H1 (cell line): ENCODE measurements at regions not wholly inside any gene's neighbourhood (a gene's known extent, or its start where the extent isn't known, plus 50 kb on each side); places are given as distances from the start of the nearest gene placed in this dataset.

Experiments
- CTCF ChIA-PET: fragments of 300-600 bp; sonication (Branson Sonifier 250); formaldehyde crosslinking; loops from one replicate; lab custom pipeline; 2021; ENCODE audit not compliant: partially characterized antibody; lab: Charles Lee
- POLR2A ChIA-PET: fragments of 300-600 bp; sonication (Branson Sonifier 250); formaldehyde crosslinking; loops from one replicate; lab custom pipeline; 2021; ENCODE audit warnings: inconsistent platforms; ENCODE audit not compliant: partially characterized antibody; lab: Charles Lee
- DNase-seq, 2 experiments: peaks; one replicate each; pipeline versions ENCODE4 v3.0.0 to v3.0.0-alpha.2; 2010 to 2022; ENCODE audit warnings: low spot score in 2 of 2, low read depth in 1 of 2, mixed read lengths in 1 of 2
- FAIRE-seq: peaks from 2 replicates; lab custom pipeline; 2011; peaks lifted over from hg19 to GRCh38; lab: Jason Lieb, UNC
- H2AFZ ChIP-seq: 2 replicates; pipeline ENCODE4 v1.8.1; 2012; ENCODE audit warnings: low read length, inconsistent platforms
- H2AK5ac ChIP-seq: 2 replicates; pipeline ENCODE4 v1.6.1; 2013; ENCODE audit warnings: low read depth, low read length
- H2BK120ac ChIP-seq: replicated peaks from 2 replicates; pipeline ENCODE3; 2013; ENCODE audit warnings: low read depth, low read length, inconsistent platforms
- H2BK12ac ChIP-seq: 2 replicates; pipeline ENCODE4 v1.6.1; 2013; ENCODE audit warnings: low read depth, low read length
- H2BK15ac ChIP-seq: 2 replicates; pipeline ENCODE4 v1.6.1; 2013; ENCODE audit warnings: low read length
- H2BK20ac ChIP-seq: 2 replicates; pipeline ENCODE4 v1.6.1; 2013; ENCODE audit warnings: low read length
- H2BK5ac ChIP-seq: 2 replicates; pipeline ENCODE4 v1.6.1; 2013; ENCODE audit warnings: low read depth, low read length
- H3K14ac ChIP-seq: 2 replicates; pipeline ENCODE4 v1.6.1; 2013; ENCODE audit warnings: inconsistent platforms; ENCODE audit not compliant: insufficient read length
- H3K18ac ChIP-seq: 2 replicates; pipeline ENCODE4 v1.6.1; 2013; ENCODE audit warnings: low read length; ENCODE audit errors: extremely low read depth
- H3K23ac ChIP-seq: 2 replicates; pipeline ENCODE4 v1.6.1; 2013; ENCODE audit warnings: inconsistent platforms; ENCODE audit not compliant: insufficient read length
- H3K23me2 ChIP-seq: 2 replicates; pipeline ENCODE4 v1.6.1; 2013; ENCODE audit warnings: low read depth, low read length
- H3K27ac ChIP-seq: 2 replicates; pipeline ENCODE4 v1.6.1; 2011; ENCODE audit warnings: low read depth, low read length, inconsistent platforms
- H3K27me3 ChIP-seq, 4 experiments: replicated peaks in 1 of 4; 1 replicate in 1 of 4; 2 replicates in 3 of 4; pipeline versions ENCODE4 v1.6.1 to v1.8.1; 2011 to 2013; ENCODE audit warnings: low read length in 3 of 4, mild to moderate bottlenecking in 3 of 4, inconsistent platforms in 2 of 4, mixed read lengths in 2 of 4, moderate library complexity in 1 of 4; ENCODE audit not compliant: control insufficient read depth in 3 of 4, insufficient read depth in 3 of 4; ENCODE audit errors: extremely low read depth in 1 of 4
- H3K36me3 ChIP-seq, 4 experiments: 2 replicates each; pipeline versions ENCODE4 v1.6.1 to v1.8.1; 2011 to 2013; ENCODE audit warnings: mild to moderate bottlenecking in 4 of 4, low read length in 3 of 4, moderate library complexity in 2 of 4, control low read depth in 1 of 4, inconsistent platforms in 1 of 4; ENCODE audit not compliant: insufficient read depth in 4 of 4, control insufficient read depth in 2 of 4
- H3K4ac ChIP-seq: replicated peaks from 2 replicates; pipeline ENCODE3; 2013; ENCODE audit warnings: low read length, low read depth, mixed read lengths, inconsistent platforms; ENCODE audit not compliant: insufficient read length
- H3K4me1 ChIP-seq, 4 experiments: replicated peaks in 1 of 4; 1 replicate in 1 of 4; 2 replicates in 3 of 4; pipeline versions ENCODE4 v1.6.1 to v1.8.1; 2011 to 2013; ENCODE audit warnings: low read length in 3 of 4, inconsistent platforms in 2 of 4, mixed read lengths in 1 of 4; ENCODE audit not compliant: insufficient read depth in 4 of 4, control insufficient read depth in 3 of 4
- H3K4me2 ChIP-seq, 2 experiments: 2 replicates each; pipeline versions ENCODE4 v1.6.1 to v1.8.1; 2011 to 2013; ENCODE audit warnings: low read depth in 2 of 2, low read length in 2 of 2, control low read depth in 1 of 2, inconsistent platforms in 1 of 2, mild to moderate bottlenecking in 1 of 2; ENCODE audit not compliant: insufficient read depth in 1 of 2
- H3K4me3 ChIP-seq, 4 experiments: fragments of 200-600, 300-600 bp in 1 of 4; sonication (generic), shearing (Covaris generic), sonication (Bioruptor Twin) in 1 of 4; 2 replicates each; pipeline versions ENCODE4 v1.5.1 to v1.8.1; 2011 to 2016; ENCODE audit warnings: low read length in 4 of 4, low read depth in 3 of 4, control low read depth in 2 of 4, inconsistent platforms in 2 of 4, mild to moderate bottlenecking in 2 of 4, mixed read lengths in 1 of 4, moderate library complexity in 1 of 4; ENCODE audit not compliant: insufficient read depth in 2 of 4; ENCODE audit errors: extremely low read depth in 1 of 4
- H3K56ac ChIP-seq: replicated peaks from 2 replicates; pipeline ENCODE3; 2013; ENCODE audit warnings: low read depth, mild to moderate bottlenecking, mixed read lengths, low read length, inconsistent platforms; ENCODE audit not compliant: insufficient read length
- H3K79me1 ChIP-seq: 2 replicates; pipeline ENCODE4 v1.6.1; 2013; ENCODE audit warnings: low read depth, low read length, control low read depth
- H3K79me2 ChIP-seq, 2 experiments: 2 replicates each; pipeline versions ENCODE4 v1.6.1 to v1.8.1; 2012 to 2013; ENCODE audit warnings: low read length in 2 of 2, mild to moderate bottlenecking in 2 of 2, inconsistent platforms in 1 of 2; ENCODE audit not compliant: insufficient read depth in 2 of 2, control insufficient read depth in 1 of 2
- H3K9ac ChIP-seq, 4 experiments: replicated peaks in 1 of 4; 1 replicate in 1 of 4; 2 replicates in 3 of 4; pipeline versions ENCODE4 v1.6.1 to v1.8.1; 2011 to 2013; ENCODE audit warnings: low read depth in 3 of 4, low read length in 3 of 4, control low read depth in 2 of 4, mild to moderate bottlenecking in 2 of 4, moderate library complexity in 2 of 4, inconsistent platforms in 1 of 4; ENCODE audit errors: extremely low read depth in 1 of 4
- H3K9me3 ChIP-seq, 2 experiments: 2 replicates each; pipeline versions ENCODE4 v1.6.1 to v1.8.1; 2012 to 2013; ENCODE audit warnings: mild to moderate bottlenecking in 2 of 2, moderate library complexity in 2 of 2, control low read depth in 1 of 2, inconsistent platforms in 1 of 2, low read depth in 1 of 2, low read length in 1 of 2, mixed read lengths in 1 of 2; ENCODE audit not compliant: insufficient read depth in 2 of 2
- H4K20me1 ChIP-seq, 2 experiments: replicated peaks in 1 of 2; 2 replicates each; pipeline versions ENCODE3 to v1.8.1; 2011 to 2013; ENCODE audit warnings: inconsistent platforms in 2 of 2, low read length in 2 of 2, mild to moderate bottlenecking in 1 of 2; ENCODE audit not compliant: insufficient read depth in 2 of 2, control insufficient read depth in 1 of 2
- H4K5ac ChIP-seq: 2 replicates; pipeline ENCODE4 v1.6.1; 2013; ENCODE audit warnings: low read length, low read depth, mixed read lengths, inconsistent platforms; ENCODE audit not compliant: insufficient read length
- H4K8ac ChIP-seq: 2 replicates; pipeline ENCODE4 v1.8.0; 2013; ENCODE audit warnings: mild to moderate bottlenecking, moderate library complexity, low read length, inconsistent platforms; ENCODE audit not compliant: insufficient read depth; ENCODE audit errors: extremely low read depth
- H4K91ac ChIP-seq: replicated peaks from 2 replicates; pipeline ENCODE3; 2013; ENCODE audit warnings: low read length, mixed read lengths, inconsistent platforms; ENCODE audit not compliant: insufficient read length
- ASH2L ChIP-seq: fragments of 200-600, 300-600 bp; sonication (generic); IDR thresholded peaks from one replicate; pipeline ENCODE4 v1.7.1; 2017; ENCODE audit warnings: low read length
- BACH1 ChIP-seq: IDR thresholded peaks from 2 replicates; pipeline ENCODE4 v1.6.1; 2012; ENCODE audit warnings: low read length, improper control_type of control experiment
- CHD1 ChIP-seq: IDR thresholded peaks from 2 replicates; pipeline ENCODE4 v1.6.1; 2012; ENCODE audit warnings: low read depth, low read length, improper control_type of control experiment
- CREB1 ChIP-seq: IDR thresholded peaks from 2 replicates; pipeline ENCODE4 v1.6.1; 2012; ENCODE audit warnings: inconsistent platforms
- EP300 ChIP-seq, 2 experiments: IDR thresholded peaks; 1 replicate in 1 of 2; 2 replicates in 1 of 2; pipeline ENCODE4 v1.6.1; 2011 to 2012; ENCODE audit warnings: low read depth in 2 of 2, low read length in 2 of 2, mild to moderate bottlenecking in 2 of 2, borderline replicate concordance in 1 of 2, inconsistent platforms in 1 of 2, moderate library complexity in 1 of 2
- GTF2F1 ChIP-seq: IDR thresholded peaks from 2 replicates; pipeline ENCODE4 v1.6.1; 2012; ENCODE audit warnings: low read depth, low read length, improper control_type of control experiment, borderline replicate concordance
- KDM4A ChIP-seq: IDR thresholded peaks from one replicate; pipeline ENCODE4 v1.7.1; 2012; ENCODE audit warnings: low read depth, mild to moderate bottlenecking, moderate library complexity, low read length, inconsistent platforms; ENCODE audit not compliant: severe bottlenecking
- NRF1 ChIP-seq: IDR thresholded peaks from 2 replicates; pipeline ENCODE4 v1.6.1; 2011; ENCODE audit warnings: mild to moderate bottlenecking, low read depth, low read length, improper control_type of control experiment
- RBBP5 ChIP-seq: IDR thresholded peaks from 2 replicates; pipeline ENCODE4 v1.7.1; 2012; ENCODE audit warnings: low read depth, mild to moderate bottlenecking, inconsistent platforms, low read length, moderate library complexity, borderline replicate concordance
- RXRA ChIP-seq: IDR thresholded peaks from 2 replicates; pipeline ENCODE4 v1.6.1; 2011; ENCODE audit warnings: low read depth, mild to moderate bottlenecking, low read length, moderate library complexity; ENCODE audit not compliant: insufficient read depth
- SIX5 ChIP-seq: IDR thresholded peaks from 2 replicates; pipeline ENCODE4 v1.6.1; 2011; ENCODE audit warnings: mild to moderate bottlenecking, low read depth, low read length
- SP1 ChIP-seq: IDR thresholded peaks from 2 replicates; pipeline ENCODE4 v1.6.1; 2011; ENCODE audit warnings: low read depth, low read length
- SP4 ChIP-seq: IDR thresholded peaks from 2 replicates; pipeline ENCODE4 v1.6.1; 2012; ENCODE audit warnings: low read length, inconsistent platforms
- TBP ChIP-seq: IDR thresholded peaks from 2 replicates; pipeline ENCODE4 v1.6.1; 2011; ENCODE audit warnings: low read depth, low read length, improper control_type of control experiment
- TEAD4 ChIP-seq: IDR thresholded peaks from 2 replicates; pipeline ENCODE4 v1.6.1; 2012; ENCODE audit warnings: low read depth, low read length, inconsistent platforms, mixed read lengths
- WGBS, 2 experiments: shearing (Covaris generic) in 1 of 2; methylation state at CpG; one replicate each; pipeline versions ENCODE4 v1.1.6 to v1.1.7; 2013 to 2015; ENCODE audit warnings: low lambda C conversion rate in 2 of 2, mixed read lengths in 2 of 2, inconsistent platforms in 1 of 2, low coverage in 1 of 2, missing lambda C conversion rate in 1 of 2; ENCODE audit not compliant: insufficient replicate concordance in 2 of 2, insufficient coverage in 1 of 2, insufficient read length in 1 of 2; ENCODE audit errors: extremely low coverage in 1 of 2, missing lambda C conversion rate in 1 of 2; 5-methylcytosine and 5-hydroxymethylcytosine counted together

GRCh38 chr1:90346349-90346748, 351.4 kb downstream of the ZNF326 start:
- no peak overlapping the region for H2BK20ac ChIP-seq
- no peaks in the 10 kb centered on the region for H3K79me1 ChIP-seq
- no peak overlapping the region for H3K4ac ChIP-seq
- no peak overlapping the region for H3K27ac ChIP-seq
- H2BK120ac ChIP-seq: no peak overlapping the region
- no peaks in the 10 kb centered on the region for H3K23me2 ChIP-seq
- H4K91ac ChIP-seq: no peak overlapping the region
- no peaks in the 10 kb centered on the region for H3K36me3 ChIP-seq
- ChIA-PET POLR2A (no interaction called here), CTCF (interaction anchor here (0.8 to 1.6 kb wide), 3 partner anchors 9 to 213 kb away, joined by 3 to 5 read pairs (median 3); no protein-coding TSS in a partner anchor)
- no peak overlapping the region for H3K56ac ChIP-seq
- H4K20me1 ChIP-seq: no peaks in the 10 kb centered on the region
- no peak overlapping the region for H2AK5ac ChIP-seq
- TF ChIP-seq RXRA (no peak), KDM4A (no peak), CHD1 (no peak), TEAD4 (no peak), SP1 (no peak), GTF2F1 (no peak), ASH2L (no peak), TBP (no peak), RBBP5 (no peak), EP300 (IDR thresholded peaks at IDR 0.05; ENCODE audit: borderline replicate concordance in 1 of 2, low read depth in 2 of 2, low read length in 2 of 2) (no peak), SIX5 (no peak), CREB1 (no peak), BACH1 (no peak), SP4 (no peak), NRF1 (no peak)
- no peak overlapping the region for H2AFZ ChIP-seq
- no peak overlapping the region for H2BK15ac ChIP-seq
- H3K14ac ChIP-seq: no peak overlapping the region
- no peak overlapping the region for H3K23ac ChIP-seq
- H3K4me3 ChIP-seq: no peak overlapping the region
- no peak for DNase-seq
- no peak overlapping the region for H2BK5ac ChIP-seq
- no peaks in the 10 kb centered on the region for H3K4me1 ChIP-seq
- no peak overlapping the region for H3K4me2 ChIP-seq
- no peak overlapping the region for H3K18ac ChIP-seq
- no peaks in the 10 kb centered on the region for H3K27me3 ChIP-seq
- H3K9ac ChIP-seq: no peak overlapping the region
- H3K9me3 ChIP-seq: peaks cover 10 to 15% of the 10 kb centered on the region in 2 experiments; a peak in 3 of 4 replicates
- WGBS, 2 experiments: 100% methylated on average over 1 of the region's 1 CpG; no CpG with 5 or more reads in 1 of the 2 experiments
- no peak overlapping the region for H4K5ac ChIP-seq
- FAIRE-seq: no peak
- H2BK12ac ChIP-seq: no peak overlapping the region
- H3K79me2 ChIP-seq: no peaks in the 10 kb centered on the region
- H4K8ac ChIP-seq: no peak overlapping the region
